Left ventricle myocardium inferior (tissue), 1 donor: ENCODE measurements at regions not wholly inside any gene's neighbourhood (a gene's known extent, or its start where the extent isn't known, plus 50 kb on each side); places are given as distances from the start of the nearest gene placed in this dataset.

Experiments used
- DNase-seq: peaks from one replicate; pipeline ENCODE4 v3.0.0-alpha.2; 2020
- H3K27ac ChIP-seq: fragments of 200-600 bp; replicated peaks from 2 replicates; pipeline ENCODE4 v1.8.0; 2021
- H3K27me3 ChIP-seq: fragments of 200-600 bp; 2 replicates; pipeline ENCODE4 v1.8.0; 2021; ENCODE audit warnings: low read depth
- H3K36me3 ChIP-seq: fragments of 200-600 bp; 2 replicates; pipeline ENCODE4 v1.8.0; 2021
- H3K4me1 ChIP-seq: fragments of 200-600 bp; 2 replicates; pipeline ENCODE4 v1.8.0; 2021
- H3K4me3 ChIP-seq: fragments of 200-600 bp; 2 replicates; pipeline ENCODE4 v1.8.0; 2021; ENCODE audit warnings: mild to moderate bottlenecking, moderate library complexity
- H3K9me3 ChIP-seq: fragments of 200-600 bp; replicated peaks from 2 replicates; pipeline ENCODE4 v1.8.0; 2021
- CTCF ChIP-seq: fragments of 200-600 bp; IDR thresholded peaks from 2 replicates; pipeline ENCODE4 v1.8.0; 2021; ENCODE audit warnings: antibody characterized with exemption, mild to moderate bottlenecking, borderline replicate concordance
- intact Hi-C: fragments of 100-400 bp; cut with micrococcal nuclease; formaldehyde crosslinking; loops from one replicate; pipeline ENCODE4 v1.11.0; 2022
- donor health status: DM: no; HTN: yes; CAD: no; lungs with severe emphysema.

GRCh38 chr1:209323743-209324142, 259.8 kb upstream of the CAMK1G start:
- Histone ChIP-seq H3K9me3 (no peaks in the 10 kb centered on the region), H3K27ac (no peak overlapping the region), H3K27me3 (peaks cover 8% of the 10 kb centered on the region), H3K4me1 (no peaks in the 10 kb centered on the region), H3K36me3 (no peaks in the 10 kb centered on the region), H3K4me3 (no peak overlapping the region)
- DNase-seq: no peak
- intact Hi-C loops: no loop called here
- no peak for TF ChIP-seq CTCF

DNA sequence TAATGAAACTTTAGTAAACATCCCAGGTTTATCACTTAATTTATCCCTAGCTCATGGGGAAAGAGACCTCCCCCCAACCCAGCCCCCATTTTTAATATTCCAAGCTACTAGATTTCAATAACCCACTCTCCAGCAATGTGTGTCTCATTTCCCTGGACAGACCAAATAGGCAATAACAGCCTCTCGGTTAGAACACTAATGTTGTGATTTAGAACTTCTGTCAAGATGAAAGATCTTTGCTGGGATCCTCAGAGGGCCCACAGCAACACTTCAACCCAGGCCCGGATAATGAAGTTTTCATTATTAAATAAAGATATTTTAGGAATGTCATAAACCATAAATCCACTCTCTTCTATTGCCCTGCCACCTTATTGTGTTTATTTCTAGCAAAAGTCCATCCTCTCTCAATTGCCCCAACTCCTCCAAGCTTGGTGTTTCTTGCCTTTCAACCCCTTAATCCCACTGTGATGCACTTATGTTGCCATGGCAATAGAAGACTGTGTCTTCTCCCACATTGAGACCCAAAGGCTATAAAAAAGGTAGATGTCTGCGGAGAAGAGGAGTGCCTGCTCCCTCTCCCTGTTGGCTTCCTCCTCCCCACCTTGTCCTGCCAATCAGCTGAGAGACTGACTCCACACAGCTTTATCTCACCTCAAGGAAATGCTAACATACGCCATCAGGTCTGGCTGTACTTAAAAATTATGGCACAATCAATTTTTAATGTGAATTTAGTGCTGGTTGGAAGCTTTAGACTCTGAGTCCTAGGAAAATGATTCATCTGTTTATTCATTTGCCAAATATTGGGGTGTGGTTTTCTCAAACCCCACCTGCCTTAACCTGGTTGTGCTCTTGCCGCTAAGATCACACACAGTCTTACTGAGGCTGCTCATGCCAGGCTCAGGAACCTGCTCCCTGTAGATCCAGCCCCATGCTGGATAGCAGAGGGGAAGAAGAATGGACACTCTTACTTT, 258.3 kb upstream of the CAMK1G start:
- no peak overlapping the region for H3K4me3 ChIP-seq
- no peaks in the 10 kb centered on the region for H3K27me3 ChIP-seq
- no peaks in the 10 kb centered on the region for H3K36me3 ChIP-seq
- no peaks in the 10 kb centered on the region for H3K4me1 ChIP-seq
- DNase-seq: no peak
- no peak for TF ChIP-seq CTCF
- intact Hi-C loops: no loop called here
- no peak overlapping the region for H3K27ac ChIP-seq
- H3K9me3 ChIP-seq: no peaks in the 10 kb centered on the region

DNA sequence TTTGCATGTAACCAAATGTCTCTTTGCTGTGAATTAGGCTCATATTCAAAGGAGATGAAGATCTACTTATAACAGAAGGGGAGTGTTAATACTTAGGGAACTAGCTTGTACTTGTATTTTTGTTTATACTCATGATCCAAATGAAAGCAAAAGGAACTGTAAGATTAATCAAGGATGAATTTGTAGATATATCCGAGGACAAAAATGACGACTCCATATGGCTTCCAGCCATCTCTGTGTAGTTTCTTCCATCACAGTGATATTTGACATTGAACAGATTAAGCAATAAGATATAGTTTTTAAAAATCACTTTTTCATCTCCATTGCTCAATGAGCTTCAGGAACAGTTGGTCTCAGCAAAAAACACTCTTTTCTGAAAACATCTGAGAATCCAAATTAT, 257.4 kb upstream of the CAMK1G start:
- DNase-seq: no peak
- intact Hi-C loops: no loop called here
- no peak for TF ChIP-seq CTCF
- Histone ChIP-seq H3K4me3 (no peak overlapping the region), H3K4me1 (no peaks in the 10 kb centered on the region), H3K9me3 (no peaks in the 10 kb centered on the region), H3K27me3 (no peaks in the 10 kb centered on the region), H3K36me3 (no peaks in the 10 kb centered on the region), H3K27ac (no peak overlapping the region)

DNA sequence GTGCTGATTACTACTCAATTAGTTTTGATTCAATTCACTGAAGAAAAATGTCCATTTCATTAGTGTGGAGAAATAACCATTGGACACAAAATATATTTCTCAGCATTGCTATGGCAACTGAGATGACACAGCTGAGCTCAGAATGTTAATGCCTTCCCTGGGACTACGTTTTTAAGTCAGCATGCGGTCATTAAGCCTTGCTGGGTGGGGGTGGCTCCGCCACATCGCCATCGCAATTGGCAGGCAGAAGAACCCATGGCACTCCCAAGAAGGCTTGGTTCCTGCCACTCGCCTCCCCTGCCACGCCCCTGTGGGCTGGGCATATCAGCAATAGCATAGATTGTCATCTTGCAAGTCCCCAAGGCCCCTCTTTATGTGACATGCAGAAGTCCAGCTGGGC, 256.7 kb upstream of the CAMK1G start:
- TF ChIP-seq CTCF: no peak
- no peaks in the 10 kb centered on the region for H3K27me3 ChIP-seq
- H3K27ac ChIP-seq: no peak overlapping the region
- intact Hi-C loops: no loop called here
- H3K4me3 ChIP-seq: no peak overlapping the region
- DNase-seq: no peak
- no peaks in the 10 kb centered on the region for H3K9me3 ChIP-seq
- no peaks in the 10 kb centered on the region for H3K36me3 ChIP-seq
- no peaks in the 10 kb centered on the region for H3K4me1 ChIP-seq

- intact Hi-C loops: no loop called here
- Histone ChIP-seq H3K9me3 (no peaks in the 10 kb centered on the region), H3K36me3 (no peaks in the 10 kb centered on the region), H3K4me3 (no peak overlapping the region), H3K27ac (no peak overlapping the region), H3K27me3 (peaks cover 8% of the 10 kb centered on the region), H3K4me1 (no peaks in the 10 kb centered on the region)
- DNase-seq: no peak
- no peak for TF ChIP-seq CTCF
Measured at GRCh38 chr1:209328196-209328595, 255.3 kb upstream of the CAMK1G start.
